Activated CD4-positive, alpha-beta memory T cell treated with anti-CD3 and anti-CD28 coated beads for 36 hours (primary cell): ENCODE measurements at regions not wholly inside any gene's neighbourhood (a gene's known extent, or its start where the extent isn't known, plus 50 kb on each side); places are given as distances from the start of the nearest gene placed in this dataset.

Experiments used
- CTCF ChIA-PET: fragments of 350-600 bp; sonication (Branson Sonifier 250); formaldehyde crosslinking; loops from one replicate; lab custom pipeline; 2021; ENCODE audit warnings: antibody characterized with exemption, inconsistent platforms; lab: Charles Lee
- POLR2A ChIA-PET: fragments of 350-600 bp; sonication (Branson Sonifier 250); formaldehyde crosslinking; loops from one replicate; lab custom pipeline; 2021; ENCODE audit warnings: antibody characterized with exemption; lab: Charles Lee
- DNase-seq: peaks from one replicate; pipeline ENCODE4 v3.0.0-alpha.2; 2020
- H3K27ac Mint-ChIP-seq: one replicate; pipeline ENCODE4 v1.8.0; 2021; ENCODE audit warnings: mixed read lengths
- H3K27me3 Mint-ChIP-seq: one replicate; pipeline ENCODE4 v1.8.0; 2021; ENCODE audit warnings: mixed read lengths
- H3K36me3 Mint-ChIP-seq: one replicate; pipeline ENCODE4 v1.8.0; 2021; ENCODE audit warnings: mixed read lengths
- H3K4me1 Mint-ChIP-seq: one replicate; pipeline ENCODE4 v1.8.0; 2021; ENCODE audit warnings: low read depth, mixed read lengths
- H3K4me3 Mint-ChIP-seq: one replicate; pipeline ENCODE4 v1.8.0; 2021; ENCODE audit warnings: mild to moderate bottlenecking, mixed read lengths
- H3K9me3 Mint-ChIP-seq: one replicate; pipeline ENCODE4 v1.8.0; 2021; ENCODE audit warnings: mixed read lengths
- intact Hi-C: fragments of 100-400 bp; cut with micrococcal nuclease; formaldehyde crosslinking; loops from one replicate; pipeline ENCODE4 v1.15.1; 2023

DNA sequence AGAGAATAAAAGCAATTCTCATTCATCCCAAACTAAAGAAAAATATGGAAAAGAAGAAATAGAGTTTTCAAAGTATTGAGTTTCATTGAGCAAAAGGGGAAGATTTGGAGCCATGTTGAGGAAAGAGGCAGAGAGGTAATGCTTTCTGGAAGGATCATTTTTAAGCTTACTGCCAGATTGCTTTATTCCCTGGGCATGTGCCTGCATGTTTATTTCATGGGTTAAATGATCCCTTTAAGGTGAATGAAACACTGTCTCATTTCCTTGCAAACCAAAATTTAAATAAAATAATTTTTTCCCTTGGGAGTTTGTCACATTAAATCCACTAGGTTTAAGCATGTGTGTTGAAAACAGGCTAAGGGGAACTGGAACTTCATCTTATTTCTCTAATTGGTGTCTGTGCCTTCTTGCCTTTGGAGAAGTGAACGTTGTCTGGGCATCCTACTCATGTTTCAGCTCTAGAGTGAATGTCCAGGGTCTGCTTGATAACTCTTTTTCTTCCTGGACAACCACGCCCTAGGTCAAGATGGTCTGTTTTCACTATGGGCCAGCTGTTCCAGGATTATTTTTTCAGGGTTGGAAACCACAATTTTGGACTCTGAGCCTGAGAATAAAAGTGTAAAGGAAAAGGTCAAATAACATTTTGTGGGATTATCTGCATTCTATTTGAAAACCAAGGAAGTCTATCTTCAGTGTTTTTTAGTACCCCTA, 114.1 kb upstream of the ELL2 start:
- peaks cover 37% of the 10 kb centered on the region for H3K4me1 Mint-ChIP-seq
- no peak overlapping the region for H3K27ac Mint-ChIP-seq
- intact Hi-C loops = no loop called here
- peaks cover 3% of the 10 kb centered on the region for H3K27me3 Mint-ChIP-seq
- no peak for DNase-seq
- no peaks in the 10 kb centered on the region for H3K9me3 Mint-ChIP-seq
- ChIA-PET POLR2A (no interaction called here), CTCF (interaction anchor here (1.1 kb wide), 1 partner anchor 9 kb away, joined by 3 read pairs; no protein-coding TSS in a partner anchor)
- H3K4me3 Mint-ChIP-seq = no peak overlapping the region
- H3K36me3 Mint-ChIP-seq = no peaks in the 10 kb centered on the region

GRCh38 chr5:96074870-96075269, 113.2 kb upstream of the ELL2 start:
- POLR2A ChIA-PET = no interaction called here
- H3K4me1 Mint-ChIP-seq = peaks cover 33% of the 10 kb centered on the region
- H3K4me3 Mint-ChIP-seq = no peak overlapping the region
- H3K36me3 Mint-ChIP-seq = no peaks in the 10 kb centered on the region
- peaks cover 3% of the 10 kb centered on the region for H3K27me3 Mint-ChIP-seq
- H3K27ac Mint-ChIP-seq = no peak overlapping the region
- no peak for DNase-seq
- no peaks in the 10 kb centered on the region for H3K9me3 Mint-ChIP-seq
- intact Hi-C loops = no loop called here
- CTCF ChIA-PET = interaction anchor here (1.1 kb wide), 2 partner anchors 9 to 293 kb away, joined by 3 read pairs; no protein-coding TSS in a partner anchor

GRCh38 chr5:96074460-96074859, 112.8 kb upstream of the ELL2 start:
- intact Hi-C loops = no loop called here
- DNase-seq = no peak
- ChIA-PET CTCF (interaction anchor here (1.1 kb wide), 1 partner anchor 293 kb away, joined by 3 read pairs; no protein-coding TSS in a partner anchor), POLR2A (interaction anchor here (1.6 kb wide), 1 partner anchor 10 kb away, joined by 7 read pairs; no protein-coding TSS in a partner anchor)
- H3K4me3 Mint-ChIP-seq = no peak overlapping the region
- H3K27me3 Mint-ChIP-seq = peaks cover 3% of the 10 kb centered on the region
- no peak overlapping the region for H3K27ac Mint-ChIP-seq
- H3K9me3 Mint-ChIP-seq = no peaks in the 10 kb centered on the region
- H3K4me1 Mint-ChIP-seq = peaks cover 32% of the 10 kb centered on the region
- no peaks in the 10 kb centered on the region for H3K36me3 Mint-ChIP-seq

GRCh38 chr5:96072791-96073165, 111.1 kb upstream of the ELL2 start:
- DNase-seq = no peak
- CTCF ChIA-PET = interaction anchor here (1.0 kb wide), 1 partner anchor 8 kb away, joined by 3 read pairs; no protein-coding TSS in a partner anchor
- Mint-ChIP-seq H3K27ac (no peak overlapping the region), H3K9me3 (no peaks in the 10 kb centered on the region), H3K4me3 (no peak overlapping the region), H3K36me3 (no peaks in the 10 kb centered on the region), H3K4me1 (peaks cover 23% of the 10 kb centered on the region), H3K27me3 (peaks cover 3% of the 10 kb centered on the region)
- POLR2A ChIA-PET = interaction anchor here (1.6 kb wide), 1 partner anchor 8 kb away, joined by 7 read pairs; no protein-coding TSS in a partner anchor
- intact Hi-C loops = no loop called here

DNA sequence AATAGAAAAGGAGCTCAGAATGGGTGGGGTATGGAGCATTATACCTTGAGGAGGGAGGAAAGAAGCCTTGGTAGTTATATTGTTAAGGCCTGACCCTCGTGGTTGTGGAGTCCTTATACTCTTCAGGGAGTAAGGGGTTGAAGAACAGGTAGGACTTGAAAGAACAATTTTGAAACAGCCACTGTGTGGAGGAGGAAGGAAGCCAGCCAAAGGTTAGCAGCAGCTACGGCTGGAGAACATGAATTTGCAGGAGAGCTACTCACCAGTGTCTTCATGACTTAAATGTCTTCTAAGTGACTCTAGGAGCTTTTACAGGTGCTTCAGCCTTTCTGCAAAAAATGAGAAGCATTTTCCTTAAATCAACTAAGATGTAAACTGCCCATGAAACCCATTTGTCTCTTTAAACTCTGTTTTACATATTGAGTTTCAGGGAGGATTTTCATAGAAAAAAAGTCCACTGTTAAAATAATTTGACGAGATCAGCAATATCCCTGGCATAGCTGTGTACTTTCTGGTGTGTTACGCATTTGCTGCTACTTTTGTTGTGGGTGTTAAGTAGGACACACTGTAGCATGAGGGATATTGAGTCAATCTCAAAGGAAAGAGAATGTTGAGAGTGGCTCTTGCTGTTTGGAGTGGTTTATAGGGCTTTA, 110.6 kb upstream of the ELL2 start:
- POLR2A ChIA-PET = no interaction called here
- DNase-seq = no peak
- peaks cover 3% of the 10 kb centered on the region for H3K27me3 Mint-ChIP-seq
- no peak overlapping the region for H3K4me3 Mint-ChIP-seq
- H3K9me3 Mint-ChIP-seq = no peaks in the 10 kb centered on the region
- CTCF ChIA-PET = no interaction called here
- peaks cover 26% of the 10 kb centered on the region for H3K4me1 Mint-ChIP-seq
- intact Hi-C loops = no loop called here
- no peaks in the 10 kb centered on the region for H3K36me3 Mint-ChIP-seq
- no peak overlapping the region for H3K27ac Mint-ChIP-seq

GRCh38 chr5:96070622-96071225, 109.1 kb upstream of the ELL2 start:
- POLR2A ChIA-PET = no interaction called here
- no peaks in the 10 kb centered on the region for H3K27me3 Mint-ChIP-seq
- intact Hi-C loops = no loop called here
- H3K27ac Mint-ChIP-seq = no peak overlapping the region
- no peaks in the 10 kb centered on the region for H3K9me3 Mint-ChIP-seq
- H3K4me1 Mint-ChIP-seq = peaks cover 40% of the 10 kb centered on the region
- CTCF ChIA-PET = no interaction called here
- H3K36me3 Mint-ChIP-seq = no peaks in the 10 kb centered on the region
- DNase-seq = no peak
- H3K4me3 Mint-ChIP-seq = no peak overlapping the region

- peak; percentile 55 for DNase-seq
- Mint-ChIP-seq H3K36me3 (no peaks in the 10 kb centered on the region), H3K27me3 (no peaks in the 10 kb centered on the region), H3K27ac (peak overlapping the region; percentile 82), H3K4me1 (peaks cover 58% of the 10 kb centered on the region), H3K4me3 (no peak overlapping the region), H3K9me3 (no peaks in the 10 kb centered on the region)
- CTCF ChIA-PET = no interaction called here
- intact Hi-C loops = no loop called here
- POLR2A ChIA-PET = no interaction called here
Observed at GRCh38 chr5:96067894-96068614, 106.4 kb upstream of the ELL2 start.

GRCh38 chr5:96067251-96067650, 105.6 kb upstream of the ELL2 start:
- Mint-ChIP-seq H3K27ac (no peak overlapping the region), H3K9me3 (no peaks in the 10 kb centered on the region), H3K36me3 (no peaks in the 10 kb centered on the region), H3K4me3 (no peak overlapping the region), H3K4me1 (peaks cover 53% of the 10 kb centered on the region), H3K27me3 (no peaks in the 10 kb centered on the region)
- intact Hi-C loops = no loop called here
- no peak for DNase-seq
- ChIA-PET POLR2A (no interaction called here), CTCF (no interaction called here)

DNA sequence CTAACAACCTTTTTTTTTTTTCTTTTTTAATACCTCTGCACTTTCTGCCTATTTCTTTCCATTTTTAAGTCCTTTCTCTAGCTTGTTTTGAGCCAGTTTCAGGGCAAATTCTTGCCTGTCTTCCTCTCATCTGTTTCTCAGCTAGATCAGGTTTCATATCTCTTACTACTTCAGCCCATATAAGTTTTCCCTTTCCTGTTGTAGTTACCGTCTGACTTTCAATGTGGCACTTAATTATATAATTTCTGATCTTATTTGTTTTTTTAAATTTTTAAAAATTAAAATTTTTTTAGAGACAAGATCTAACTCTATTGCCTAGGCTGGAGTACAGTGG, 104.7 kb upstream of the ELL2 start:
- no peaks in the 10 kb centered on the region for H3K27me3 Mint-ChIP-seq
- H3K4me1 Mint-ChIP-seq = peaks cover 50% of the 10 kb centered on the region
- CTCF ChIA-PET = interaction anchor here (1.0 to 1.8 kb wide), 3 partner anchors 9 to 269 kb away, joined by 3 to 7 read pairs (median 4); no protein-coding TSS in a partner anchor
- H3K4me3 Mint-ChIP-seq = no peak overlapping the region
- no peaks in the 10 kb centered on the region for H3K9me3 Mint-ChIP-seq
- peak overlapping the region; percentile 83 for H3K27ac Mint-ChIP-seq
- DNase-seq = no peak
- H3K36me3 Mint-ChIP-seq = no peaks in the 10 kb centered on the region
- intact Hi-C loops = no loop called here
- POLR2A ChIA-PET = interaction anchor here (0.7 to 2.1 kb wide), 3 partner anchors 12 to 105 kb away, joined by 4 to 5 read pairs (median 4); no protein-coding TSS in a partner anchor

DNA sequence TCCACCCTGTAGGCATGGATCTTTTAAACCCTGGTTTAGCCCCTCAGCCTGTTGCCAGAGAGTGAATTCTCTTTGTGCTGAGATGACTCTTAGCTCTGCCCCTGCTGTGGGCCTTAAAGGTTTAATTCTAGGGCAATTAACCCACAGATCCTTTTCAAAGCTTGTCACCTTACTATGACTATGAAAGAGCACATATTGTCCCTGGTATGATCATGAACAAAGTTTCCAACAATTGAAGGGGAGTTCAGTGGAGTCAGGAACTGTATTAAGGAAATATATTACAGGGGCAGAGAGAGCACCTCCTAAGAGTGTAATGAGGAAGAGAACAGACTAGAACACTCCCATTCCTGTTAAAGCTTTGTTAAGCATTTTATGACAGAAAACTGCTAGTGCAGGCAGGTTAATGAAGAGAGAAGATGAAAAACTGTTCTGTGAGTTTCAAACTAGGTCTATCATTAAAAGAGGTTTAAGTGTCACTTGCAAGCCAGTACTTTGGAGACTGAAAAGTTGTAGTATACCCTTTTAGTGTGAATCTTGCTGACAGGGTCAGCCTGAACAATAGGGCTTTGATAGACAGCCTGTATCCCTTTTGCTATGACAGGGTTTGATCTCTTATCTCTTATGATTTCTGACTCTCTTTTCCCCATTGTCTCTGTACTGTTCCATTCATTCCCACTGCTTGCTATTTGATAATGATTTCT, 104.2 kb upstream of the ELL2 start:
- intact Hi-C loops = loop anchor here (1.0 to 2.0 kb wide), 6 partner anchors 13 to 271 kb away; no protein-coding TSS in a partner anchor

GRCh38 chr5:96064877-96065276, 103.2 kb upstream of the ELL2 start:
- Mint-ChIP-seq H3K27me3 (no peaks in the 10 kb centered on the region), H3K36me3 (no peaks in the 10 kb centered on the region), H3K4me3 (peak overlapping the region; percentile 10), H3K9me3 (no peaks in the 10 kb centered on the region), H3K4me1 (peaks cover 43% of the 10 kb centered on the region), H3K27ac (peak overlapping the region; percentile 74)
- intact Hi-C loops = loop anchor here (1.0 to 2.0 kb wide), 6 partner anchors 14 to 272 kb away; no protein-coding TSS in a partner anchor
- POLR2A ChIA-PET = interaction anchor here (1.0 to 2.1 kb wide), 7 partner anchors 9 to 195 kb away, joined by 3 to 7 read pairs (median 4); no protein-coding TSS in a partner anchor
- no peak for DNase-seq
- CTCF ChIA-PET = interaction anchor here (0.5 to 2.2 kb wide), 6 partner anchors 8 to 271 kb away, joined by 3 to 7 read pairs (median 4); no protein-coding TSS in a partner anchor

More for the DNA sequence above, 104.2 kb upstream of the ELL2 start:
- Mint-ChIP-seq H3K4me3 (no peak overlapping the region), H3K27ac (peak overlapping the region; percentile 83), H3K4me1 (peaks cover 48% of the 10 kb centered on the region), H3K9me3 (no peaks in the 10 kb centered on the region), H3K36me3 (no peaks in the 10 kb centered on the region), H3K27me3 (no peaks in the 10 kb centered on the region)
- CTCF ChIA-PET = interaction anchor here (0.7 to 2.2 kb wide), 5 partner anchors 10 to 270 kb away, joined by 3 to 7 read pairs (median 4); partner anchors contain the start of gene ELL2
- POLR2A ChIA-PET = interaction anchor here (0.7 to 2.1 kb wide), 6 partner anchors 8 to 105 kb away, joined by 3 to 7 read pairs (median 4); no protein-coding TSS in a partner anchor
- peak; percentile 38 for DNase-seq
